Left renal cortex interstitium (tissue), 4 donors: ENCODE measurements at regions not wholly inside any gene's neighbourhood (a gene's known extent, or its start where the extent isn't known, plus 50 kb on each side); places are given as distances from the start of the nearest gene placed in this dataset.

Experiments
- DNase-seq, 4 donors: peaks; one replicate each; pipeline ENCODE4 v3.0.0-alpha.2; 2013; ENCODE audit warnings: low read depth in 4 of 4, low spot score in 2 of 4, missing footprints in 1 of 4

- no peak for DNase-seq
Observed at GRCh38 chr11:92770419-92770818, 199.0 kb upstream of the MTNR1B start.

GRCh38 chr11:92770981-92771380 is 198.5 kb upstream of the MTNR1B start:
- no peak for DNase-seq

- no peak for DNase-seq
Observed at GRCh38 chr11:92771701-92772100, 197.8 kb upstream of the MTNR1B start.

- DNase-seq = no peak
Observed at GRCh38 chr11:92775003-92775676, 194.3 kb upstream of the MTNR1B start.

GRCh38 chr11:92776676-92777075 is 192.8 kb upstream of the MTNR1B start:
- DNase-seq = no peak

GRCh38 chr11:92779746-92780145 is 189.7 kb upstream of the MTNR1B start:
- DNase-seq = no peak

- no peak for DNase-seq
Observed at GRCh38 chr11:92781151-92781550, 188.3 kb upstream of the MTNR1B start.

- no peak for DNase-seq
Observed at GRCh38 chr11:92782806-92783205, 186.6 kb upstream of the MTNR1B start.

- no peak for DNase-seq
Observed at GRCh38 chr11:92784331-92784730, 185.1 kb upstream of the MTNR1B start.

- no peak for DNase-seq
Observed at GRCh38 chr11:92787638-92788037, 181.8 kb upstream of the MTNR1B start.

GRCh38 chr11:92789761-92790160 is 179.7 kb upstream of the MTNR1B start:
- DNase-seq = no peak

GRCh38 chr11:92790366-92790765 is 179.1 kb upstream of the MTNR1B start:
- no peak for DNase-seq

GRCh38 chr11:92790926-92791616 is 178.4 kb upstream of the MTNR1B start:
- no peak for DNase-seq

- DNase-seq = no peak
Observed at GRCh38 chr11:92791886-92792285, 177.6 kb upstream of the MTNR1B start.

- DNase-seq = no peak
Observed at GRCh38 chr11:92793189-92793588, 176.3 kb upstream of the MTNR1B start.

- peak; percentile 15 to 43 (median 28) for DNase-seq
Observed at GRCh38 chr11:92794783-92795182, 174.7 kb upstream of the MTNR1B start.

GRCh38 chr11:92796744-92797143 is 172.7 kb upstream of the MTNR1B start:
- no peak for DNase-seq

- no peak for DNase-seq
Observed at GRCh38 chr11:92797874-92798273, 171.6 kb upstream of the MTNR1B start.

GRCh38 chr11:92801685-92802084 is 167.8 kb upstream of the MTNR1B start:
- DNase-seq = no peak

GRCh38 chr11:92802644-92803043 is 166.8 kb upstream of the MTNR1B start:
- DNase-seq = no peak

- no peak for DNase-seq
Observed at GRCh38 chr11:92803391-92803790, 166.1 kb upstream of the MTNR1B start.

- no peak for DNase-seq
Observed at GRCh38 chr11:92804388-92804966, 165.0 kb upstream of the MTNR1B start.
